Colonic mucosa (tissue), 4 donors: ENCODE measurements at regions not wholly inside any gene's neighbourhood (a gene's known extent, or its start where the extent isn't known, plus 50 kb on each side); places are given as distances from the start of the nearest gene placed in this dataset.

ENCODE experiments used
- DNase-seq: peaks from one replicate; pipeline ENCODE4 v3.0.0-alpha.2; 2020
- H3K27ac ChIP-seq: fragments of 200-600 bp; one replicate; pipeline ENCODE4 v1.8.0; 2021
- H3K27me3 ChIP-seq: fragments of 200-600 bp; one replicate; pipeline ENCODE4 v1.8.0; 2021
- H3K36me3 ChIP-seq: fragments of 200-600 bp; one replicate; pipeline ENCODE4 v1.8.0; 2021
- H3K4me1 ChIP-seq: fragments of 200-600 bp; one replicate; pipeline ENCODE4 v1.8.0; 2021; ENCODE audit warnings: mild to moderate bottlenecking
- H3K4me3 ChIP-seq: fragments of 200-600 bp; one replicate; pipeline ENCODE4 v1.8.0; 2021
- H3K9ac ChIP-seq, 2 donors: one replicate each; pipeline ENCODE4 v1.7.0; 2013; ENCODE audit warnings: control low read depth in 2 of 2, low read depth in 2 of 2, low read length in 2 of 2
- H3K9me3 ChIP-seq: fragments of 200-600 bp; one replicate; pipeline ENCODE4 v1.8.0; 2021
- intact Hi-C: fragments of 100-400 bp; cut with DNase I; formaldehyde crosslinking; loops from one replicate; pipeline ENCODE4 v1.14.1; 2022
- TF ChIP-seq, protein P1 (sequence below): fragments of 200-600 bp; IDR thresholded peaks from one replicate; pipeline ENCODE4 v1.8.0; 2022; ENCODE audit warnings: antibody characterized with exemption, mild to moderate bottlenecking
- donor health status: healthy.
- donor health status: DM: no; HTN: no; CAD: no.
- donor health status: DM: no; HTN: no; CAD: no.

DNA sequence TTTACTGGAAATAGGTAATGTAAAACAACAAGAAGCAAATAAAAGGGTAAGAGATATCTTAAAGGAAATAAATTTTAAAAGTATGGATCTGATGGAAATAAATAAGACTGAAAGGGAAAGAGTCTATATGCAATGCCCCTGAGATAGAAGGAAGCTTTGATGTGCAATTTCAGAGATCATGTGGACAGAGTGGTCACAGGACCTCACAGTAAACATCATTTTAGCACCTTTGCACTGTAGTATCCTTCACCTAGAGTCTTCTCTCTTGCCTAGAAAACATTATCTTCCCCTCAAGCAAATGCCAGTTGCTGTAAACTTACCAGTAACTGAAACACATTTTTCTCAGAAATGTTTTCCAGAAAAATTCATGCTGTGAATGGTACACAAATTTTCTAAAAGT is 1621.3 kb upstream of the TMEFF2 start:
- Histone ChIP-seq H3K9ac (no peak overlapping the region), H3K27ac (no peak overlapping the region), H3K36me3 (no peaks in the 10 kb centered on the region), H3K27me3 (no peaks in the 10 kb centered on the region), H3K9me3 (no peaks in the 10 kb centered on the region), H3K4me3 (no peak overlapping the region), H3K4me1 (no peaks in the 10 kb centered on the region)
- TF ChIP-seq, protein P1, sequence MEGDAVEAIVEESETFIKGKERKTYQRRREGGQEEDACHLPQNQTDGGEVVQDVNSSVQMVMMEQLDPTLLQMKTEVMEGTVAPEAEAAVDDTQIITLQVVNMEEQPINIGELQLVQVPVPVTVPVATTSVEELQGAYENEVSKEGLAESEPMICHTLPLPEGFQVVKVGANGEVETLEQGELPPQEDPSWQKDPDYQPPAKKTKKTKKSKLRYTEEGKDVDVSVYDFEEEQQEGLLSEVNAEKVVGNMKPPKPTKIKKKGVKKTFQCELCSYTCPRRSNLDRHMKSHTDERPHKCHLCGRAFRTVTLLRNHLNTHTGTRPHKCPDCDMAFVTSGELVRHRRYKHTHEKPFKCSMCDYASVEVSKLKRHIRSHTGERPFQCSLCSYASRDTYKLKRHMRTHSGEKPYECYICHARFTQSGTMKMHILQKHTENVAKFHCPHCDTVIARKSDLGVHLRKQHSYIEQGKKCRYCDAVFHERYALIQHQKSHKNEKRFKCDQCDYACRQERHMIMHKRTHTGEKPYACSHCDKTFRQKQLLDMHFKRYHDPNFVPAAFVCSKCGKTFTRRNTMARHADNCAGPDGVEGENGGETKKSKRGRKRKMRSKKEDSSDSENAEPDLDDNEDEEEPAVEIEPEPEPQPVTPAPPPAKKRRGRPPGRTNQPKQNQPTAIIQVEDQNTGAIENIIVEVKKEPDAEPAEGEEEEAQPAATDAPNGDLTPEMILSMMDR, result no peak
- no peak for DNase-seq
- intact Hi-C loops, result no loop called here

DNA sequence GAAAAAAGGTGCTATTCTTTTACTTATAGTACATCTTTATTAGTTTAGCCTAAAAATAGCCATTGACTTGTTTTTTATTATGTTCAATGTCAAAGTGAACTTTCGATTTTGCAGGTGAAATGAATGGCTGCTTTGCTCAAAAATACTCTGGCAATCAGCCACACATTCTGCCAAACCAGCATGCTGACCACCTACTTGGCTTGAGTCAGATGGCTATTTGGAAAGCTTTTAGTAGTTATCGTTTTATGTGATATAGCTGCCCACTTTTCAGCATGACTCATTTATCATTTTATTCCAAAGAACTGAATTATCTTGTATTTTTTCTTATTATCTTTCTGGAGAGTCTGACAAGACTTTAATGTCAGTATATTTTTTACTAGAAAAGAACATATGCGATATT is 1615.8 kb upstream of the TMEFF2 start:
- DNase-seq, result no peak
- no peak overlapping the region for H3K9ac ChIP-seq
- no peaks in the 10 kb centered on the region for H3K9me3 ChIP-seq
- H3K4me1 ChIP-seq, result no peaks in the 10 kb centered on the region
- no peaks in the 10 kb centered on the region for H3K27me3 ChIP-seq
- no peak overlapping the region for H3K27ac ChIP-seq
- H3K4me3 ChIP-seq, result no peak overlapping the region
- TF ChIP-seq, protein P1, result no peak
- intact Hi-C loops, result no loop called here
- no peaks in the 10 kb centered on the region for H3K36me3 ChIP-seq

GRCh38 chr2:193808877-193809276 is 1614.1 kb upstream of the TMEFF2 start:
- intact Hi-C loops, result no loop called here
- Histone ChIP-seq H3K27me3 (no peaks in the 10 kb centered on the region), H3K4me3 (no peak overlapping the region), H3K9me3 (no peaks in the 10 kb centered on the region), H3K9ac (no peak overlapping the region), H3K27ac (no peak overlapping the region), H3K4me1 (no peaks in the 10 kb centered on the region), H3K36me3 (no peaks in the 10 kb centered on the region)
- no peak for DNase-seq
- TF ChIP-seq, protein P1, result no peak

GRCh38 chr2:193806088-193806774 is 1611.5 kb upstream of the TMEFF2 start:
- no peak for DNase-seq
- no peak overlapping the region for H3K27ac ChIP-seq
- no peaks in the 10 kb centered on the region for H3K9me3 ChIP-seq
- H3K4me3 ChIP-seq, result no peak overlapping the region
- no peaks in the 10 kb centered on the region for H3K27me3 ChIP-seq
- no peak overlapping the region for H3K9ac ChIP-seq
- no peaks in the 10 kb centered on the region for H3K4me1 ChIP-seq
- TF ChIP-seq, protein P1, result no peak
- intact Hi-C loops, result no loop called here
- no peaks in the 10 kb centered on the region for H3K36me3 ChIP-seq

- no peak for DNase-seq
- no peaks in the 10 kb centered on the region for H3K4me1 ChIP-seq
- no peak overlapping the region for H3K27ac ChIP-seq
- no peaks in the 10 kb centered on the region for H3K9me3 ChIP-seq
- H3K4me3 ChIP-seq, result no peak overlapping the region
- intact Hi-C loops, result no loop called here
- no peak overlapping the region for H3K9ac ChIP-seq
- H3K27me3 ChIP-seq, result no peaks in the 10 kb centered on the region
- TF ChIP-seq, protein P1, result no peak
- H3K36me3 ChIP-seq, result no peaks in the 10 kb centered on the region
These were observed 1602.1 kb upstream of the TMEFF2 start for GRCh38 chr2:193796847-193797246.
